Hepatocyte (in vitro differentiated cells): ENCODE measurements at regions not wholly inside any gene's neighbourhood (a gene's known extent, or its start where the extent isn't known, plus 50 kb on each side); places are given as distances from the start of the nearest gene placed in this dataset.

Source experiments
- EZH2 ChIP-seq: fragments of 200-600 bp; sonication (generic); IDR thresholded peaks from 2 replicates; pipeline ENCODE4 v1.6.1; 2016; ENCODE audit warnings: antibody characterized with exemption, mild to moderate bottlenecking, borderline replicate concordance
- EZH2phosphoT487 ChIP-seq: fragments of 200-600 bp; sonication (generic); IDR thresholded peaks from one replicate; pipeline ENCODE4 v1.6.1; 2018; ENCODE audit warnings: antibody characterized with exemption, mild to moderate bottlenecking, low read depth, moderate library complexity; ENCODE audit not compliant: unreplicated experiment, severe bottlenecking
- TF ChIP-seq, protein P1 (sequence below): fragments of 200-600 bp; sonication (generic); IDR thresholded peaks from 2 replicates; pipeline ENCODE4 v1.5.1; 2016; ENCODE audit warnings: antibody characterized with exemption, mild to moderate bottlenecking; ENCODE audit not compliant: poor library complexity

DNA sequence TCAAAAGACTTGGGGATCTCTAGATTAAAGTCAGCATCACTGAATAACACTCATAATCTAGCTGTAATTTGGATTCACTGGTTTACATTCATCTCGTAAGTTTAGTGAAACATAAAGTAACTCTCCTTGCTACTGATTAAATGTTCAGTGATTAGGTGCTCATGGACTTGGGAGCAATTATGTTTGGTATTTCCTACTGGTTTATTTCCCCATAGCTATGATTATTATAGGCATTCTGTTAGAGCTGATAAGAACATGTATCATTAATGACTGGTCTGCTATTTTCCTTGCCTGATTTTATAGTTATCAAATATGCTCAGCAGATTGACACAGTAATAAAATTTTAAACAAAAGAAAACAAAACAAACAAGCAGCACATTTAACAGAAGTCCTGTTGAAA, 334.7 kb upstream of the SLC8A1 start:
- TF ChIP-seq, protein P1, sequence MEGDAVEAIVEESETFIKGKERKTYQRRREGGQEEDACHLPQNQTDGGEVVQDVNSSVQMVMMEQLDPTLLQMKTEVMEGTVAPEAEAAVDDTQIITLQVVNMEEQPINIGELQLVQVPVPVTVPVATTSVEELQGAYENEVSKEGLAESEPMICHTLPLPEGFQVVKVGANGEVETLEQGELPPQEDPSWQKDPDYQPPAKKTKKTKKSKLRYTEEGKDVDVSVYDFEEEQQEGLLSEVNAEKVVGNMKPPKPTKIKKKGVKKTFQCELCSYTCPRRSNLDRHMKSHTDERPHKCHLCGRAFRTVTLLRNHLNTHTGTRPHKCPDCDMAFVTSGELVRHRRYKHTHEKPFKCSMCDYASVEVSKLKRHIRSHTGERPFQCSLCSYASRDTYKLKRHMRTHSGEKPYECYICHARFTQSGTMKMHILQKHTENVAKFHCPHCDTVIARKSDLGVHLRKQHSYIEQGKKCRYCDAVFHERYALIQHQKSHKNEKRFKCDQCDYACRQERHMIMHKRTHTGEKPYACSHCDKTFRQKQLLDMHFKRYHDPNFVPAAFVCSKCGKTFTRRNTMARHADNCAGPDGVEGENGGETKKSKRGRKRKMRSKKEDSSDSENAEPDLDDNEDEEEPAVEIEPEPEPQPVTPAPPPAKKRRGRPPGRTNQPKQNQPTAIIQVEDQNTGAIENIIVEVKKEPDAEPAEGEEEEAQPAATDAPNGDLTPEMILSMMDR, result no peak
- TF ChIP-seq EZH2, result no peak
- no peak for TF ChIP-seq EZH2phosphoT487
